PC-9 (cell line): ENCODE measurements at regions not wholly inside any gene's neighbourhood (a gene's known extent, or its start where the extent isn't known, plus 50 kb on each side); places are given as distances from the start of the nearest gene placed in this dataset.

Experiments
- BruUV-seq: library from RNA; stranded (reverse); fragments of 400-500 nt; replicated peaks from 2 replicates; lab custom pipeline; 2021; lab: Mats Ljungman, UMichigan
- CTCF ChIA-PET: fragments of 300-600 bp; sonication (Branson Sonifier 250); formaldehyde crosslinking; loops from one replicate; lab custom pipeline; 2022; ENCODE audit warnings: antibody characterized with exemption; lab: Charles Lee
- POLR2A ChIA-PET: fragments of 300-600 bp; sonication (Branson Sonifier 250); formaldehyde crosslinking; loops from one replicate; lab custom pipeline; 2022; ENCODE audit warnings: antibody characterized with exemption; ENCODE audit not compliant: unreplicated experiment; lab: Charles Lee
- DNase-seq, 2 experiments: peaks; one replicate each; pipeline versions ENCODE4 v3.0.0 to v3.0.0-alpha.2; 2015 to 2022; ENCODE audit warnings: mixed read lengths in 1 of 2
- H2AFZ ChIP-seq: fragments of 200-600 bp; sonication (generic); 2 replicates; pipeline ENCODE4 v1.8.1; 2017; ENCODE audit warnings: antibody characterized with exemption
- H3F3A ChIP-seq: fragments of 200-600 bp; sonication (generic); 2 replicates; pipeline ENCODE4 v1.8.1; 2017; ENCODE audit warnings: antibody characterized with exemption, mild to moderate bottlenecking, low read depth; ENCODE audit not compliant: insufficient read depth
- H3K27ac ChIP-seq: fragments of 200-600 bp; sonication (generic); 2 replicates; pipeline ENCODE4 v1.6.1; 2016; ENCODE audit warnings: mixed run types
- H3K27me3 ChIP-seq: fragments of 200-600 bp; sonication (generic); 2 replicates; pipeline ENCODE4 v1.6.1; 2016; ENCODE audit warnings: low read depth, mixed run types; ENCODE audit not compliant: insufficient read depth
- H3K36me3 ChIP-seq: fragments of 200-600 bp; sonication (generic); 2 replicates; pipeline ENCODE4 v1.6.1; 2016; ENCODE audit warnings: low read depth, mixed run types
- H3K4me1 ChIP-seq: fragments of 200-600 bp; sonication (generic); replicated peaks from 2 replicates; pipeline ENCODE4 v1.6.1; 2016; ENCODE audit warnings: mixed run types; ENCODE audit not compliant: insufficient read depth
- H3K4me2 ChIP-seq: fragments of 200-600 bp; sonication (generic); 2 replicates; pipeline ENCODE4 v1.6.1; 2017; ENCODE audit warnings: mixed run types
- H3K4me3 ChIP-seq: fragments of 200-600 bp; sonication (generic); 2 replicates; pipeline ENCODE4 v1.6.1; 2016; ENCODE audit warnings: mixed run types
- H3K79me2 ChIP-seq: fragments of 200-600 bp; sonication (generic); 2 replicates; pipeline ENCODE4 v1.6.1; 2017; ENCODE audit warnings: low read depth, mixed run types
- H3K9me2 ChIP-seq: fragments of 200-600 bp; sonication (generic); 2 replicates; pipeline ENCODE4 v1.8.1; 2017; ENCODE audit warnings: mild to moderate bottlenecking; ENCODE audit not compliant: insufficient read depth
- H3K9me3 ChIP-seq: fragments of 200-600 bp; sonication (generic); 2 replicates; pipeline ENCODE4 v1.8.1; 2016; ENCODE audit warnings: low read depth; ENCODE audit not compliant: insufficient read depth
- H4K20me1 ChIP-seq: fragments of 200-600 bp; sonication (generic); 2 replicates; pipeline ENCODE4 v1.8.1; 2017; ENCODE audit not compliant: insufficient read depth
- CTCF ChIP-seq: fragments of 200-600 bp; sonication (generic); conservative IDR thresholded peaks from 2 replicates; pipeline ENCODE4 v1.6.1; 2017; ENCODE audit warnings: mixed run types, antibody characterized with exemption, mild to moderate bottlenecking, moderate library complexity
- EZH2 ChIP-seq: fragments of 200-600 bp; sonication (generic); IDR thresholded peaks from 2 replicates; pipeline ENCODE4 v1.8.0; 2017; ENCODE audit warnings: antibody characterized with exemption, low read depth
- intact Hi-C: fragments of 100-400 bp; cut with micrococcal nuclease; formaldehyde crosslinking; loops from one replicate; pipeline ENCODE4 v1.10.0; 2022; ENCODE audit not compliant: unreplicated experiment

GRCh38 chr12:42915426-42915825 lies 325.9 kb upstream of the PRICKLE1 start:
- H3K4me3 ChIP-seq = no peak overlapping the region
- intact Hi-C loops = no loop called here

GRCh38 chr12:42912367-42912766 lies 322.8 kb upstream of the PRICKLE1 start:
- H3K79me2 ChIP-seq = no peaks in the 10 kb centered on the region
- CTCF ChIA-PET = no interaction called here
- H3K4me1 ChIP-seq = peaks cover 11% of the 10 kb centered on the region
- no peaks in the 10 kb centered on the region for H3K9me2 ChIP-seq
- intact Hi-C loops = no loop called here
- no peaks in the 10 kb centered on the region for H3K36me3 ChIP-seq
- H2AFZ ChIP-seq = no peak overlapping the region
- H3K9me3 ChIP-seq = no peaks in the 10 kb centered on the region
- H4K20me1 ChIP-seq = no peaks in the 10 kb centered on the region
- no peak overlapping the region for H3K27ac ChIP-seq
- POLR2A ChIA-PET = no interaction called here
- no peak overlapping the region for H3K4me2 ChIP-seq
- no peaks in the 10 kb centered on the region for H3K27me3 ChIP-seq
- no TSS peak for BruUV-seq
- no peak for TF ChIP-seq CTCF
- TF ChIP-seq EZH2 = no peak
- no peaks in the 10 kb centered on the region for H3F3A ChIP-seq
- no peak for DNase-seq
- H3K4me3 ChIP-seq = no peak overlapping the region

More at GRCh38 chr12:42915426-42915825, 325.9 kb upstream of the PRICKLE1 start:
- Histone ChIP-seq H3K27me3 (no peaks in the 10 kb centered on the region), H3K27ac (no peak overlapping the region), H3K9me2 (0 out of 2 replicates have a peak, but pooled peaks cover 4% of the 10 kb centered on the region), H2AFZ (no peak overlapping the region), H3F3A (no peaks in the 10 kb centered on the region), H3K4me2 (no peak overlapping the region), H3K9me3 (no peaks in the 10 kb centered on the region), H3K36me3 (no peaks in the 10 kb centered on the region), H3K79me2 (no peaks in the 10 kb centered on the region), H4K20me1 (no peaks in the 10 kb centered on the region), H3K4me1 (peaks cover 4% of the 10 kb centered on the region)
- DNase-seq = no peak
- ChIA-PET CTCF (no interaction called here), POLR2A (no interaction called here)
- BruUV-seq = no TSS peak
- TF ChIP-seq CTCF = no peak
- no peak for TF ChIP-seq EZH2

GRCh38 chr12:42910656-42911055 lies 321.1 kb upstream of the PRICKLE1 start:
- H3K9me2 ChIP-seq = no peaks in the 10 kb centered on the region
- BruUV-seq = no TSS peak
- no peak overlapping the region for H3K4me3 ChIP-seq
- no peaks in the 10 kb centered on the region for H3K9me3 ChIP-seq
- H3K79me2 ChIP-seq = no peaks in the 10 kb centered on the region
- H4K20me1 ChIP-seq = no peaks in the 10 kb centered on the region
- DNase-seq = no peak
- no peaks in the 10 kb centered on the region for H3K36me3 ChIP-seq
- H2AFZ ChIP-seq = no peak overlapping the region; the same call in 1 of the 2 replicates
- H3F3A ChIP-seq = no peaks in the 10 kb centered on the region
- TF ChIP-seq EZH2 = no peak
- TF ChIP-seq CTCF = no peak
- POLR2A ChIA-PET = no interaction called here
- no peaks in the 10 kb centered on the region for H3K27me3 ChIP-seq
- intact Hi-C loops = no loop called here
- CTCF ChIA-PET = no interaction called here
- H3K4me1 ChIP-seq = peaks cover 11% of the 10 kb centered on the region
- no peak overlapping the region for H3K27ac ChIP-seq
- H3K4me2 ChIP-seq = peak overlapping the region; percentile 14; the same call in 1 of the 2 replicates
